ENCODE measurements at regions not wholly inside any gene's neighbourhood (a gene's known extent, or its start where the extent isn't known, plus 50 kb on each side); places are given as distances from the start of the nearest gene placed in this dataset.

- ChIA-PET CTCF (interaction anchor here (0.6 to 2.1 kb wide), 4 partner anchors 13 to 428 kb away, joined by 3 to 8 read pairs (median 6); no protein-coding TSS in a partner anchor), POLR2A (interaction anchor here in 1 of 2 donors (1.4 kb wide), 1 partner anchor 94 kb away, joined by 3 read pairs; no protein-coding TSS in a partner anchor)
- H3K4me3 Mint-ChIP-seq = no peak overlapping the region
- DNase-seq (no peak), ATAC-seq (replicated peaks in 1 of 4) (no peak)
- H3K4me3 ChIP-seq (ENCODE audit: control insufficient read depth in 1 of 2, extremely low read depth in 1 of 2, low read length in 1 of 2) = no peak overlapping the region
- H3K36me3 ChIP-seq (ENCODE audit: control insufficient read depth in 2 of 2, extremely low read depth in 1 of 2, insufficient read depth in 1 of 2, low read length in 1 of 2) = no peaks in the 10 kb centered on the region
- H3K9me3 ChIP-seq = no peaks in the 10 kb centered on the region
- H3K27me3 Mint-ChIP-seq = no peaks in the 10 kb centered on the region
- H3K9me3 Mint-ChIP-seq = peaks cover 0 to 10% (median 5%) of the 10 kb centered on the region in 3 donors
- peak overlapping the region; percentile 42 to 94 for H3K27ac Mint-ChIP-seq
- H3K36me3 Mint-ChIP-seq = peaks cover 3% of the 10 kb centered on the region
- 100% methylated on average over 2 of the region's 3 CpGs for WGBS (ENCODE audit: insufficient coverage)
- peaks cover 43 to 58% (median 50%) of the 10 kb centered on the region in 3 donors for H3K4me1 Mint-ChIP-seq
- H3K27ac ChIP-seq (ENCODE audit: low read length) = no peak overlapping the region
- no peaks in the 10 kb centered on the region for H3K27me3 ChIP-seq (replicated peaks in 1 of 2; ENCODE audit: control insufficient read depth in 2 of 2, extremely low read depth in 1 of 2, insufficient read depth in 2 of 2, low read length in 1 of 2)
- peaks cover 10 to 22% of the 10 kb centered on the region in 2 experiments for H3K4me1 ChIP-seq (ENCODE audit: control insufficient read depth in 1 of 2, extremely low read depth in 1 of 2, insufficient read depth in 2 of 2, low read length in 2 of 2)
Measured at GRCh38 chr2:136213836-136214235, 95.9 kb upstream of the CXCR4 start.

- no CpG with 5 or more reads among the region's 5 CpGs for WGBS (ENCODE audit: insufficient coverage)
- no peak overlapping the region for H3K4me3 ChIP-seq (ENCODE audit: control insufficient read depth in 1 of 2, extremely low read depth in 1 of 2, low read length in 1 of 2)
- ATAC-seq (replicated peaks in 1 of 4) (peak; percentile 88 to 93 (median 89)), DNase-seq (peak in 32 of 35 experiments; percentile 12 to 71 (median 40))
- Mint-ChIP-seq H3K4me3 (peak overlapping the region in 1 of 3 donors; percentile 59), H3K9me3 (peaks cover 0 to 10% (median 5%) of the 10 kb centered on the region in 3 donors), H3K4me1 (peaks cover 43 to 57% (median 50%) of the 10 kb centered on the region in 3 donors), H3K27me3 (no peaks in the 10 kb centered on the region), H3K36me3 (peaks cover 3% of the 10 kb centered on the region), H3K27ac (peak overlapping the region; percentile 87 to 94)
- peaks cover 10 to 22% of the 10 kb centered on the region in 2 experiments for H3K4me1 ChIP-seq (ENCODE audit: control insufficient read depth in 1 of 2, extremely low read depth in 1 of 2, insufficient read depth in 2 of 2, low read length in 2 of 2)
- ChIA-PET POLR2A (interaction anchor here (0.6 to 1.7 kb wide), 9 partner anchors 9 to 254 kb away, joined by 3 to 9 read pairs (median 4); no protein-coding TSS in a partner anchor), CTCF (interaction anchor here (0.6 to 2.1 kb wide), 6 partner anchors 14 to 427 kb away, joined by 3 to 8 read pairs (median 4); no protein-coding TSS in a partner anchor)
- H3K27me3 ChIP-seq (replicated peaks in 1 of 2; ENCODE audit: control insufficient read depth in 2 of 2, extremely low read depth in 1 of 2, insufficient read depth in 2 of 2, low read length in 1 of 2) = no peaks in the 10 kb centered on the region
- H3K36me3 ChIP-seq (ENCODE audit: control insufficient read depth in 2 of 2, extremely low read depth in 1 of 2, insufficient read depth in 1 of 2, low read length in 1 of 2) = no peaks in the 10 kb centered on the region
- H3K9me3 ChIP-seq = no peaks in the 10 kb centered on the region
- H3K27ac ChIP-seq (ENCODE audit: low read length) = peak overlapping the region; percentile 73
Measured at GRCh38 chr2:136212426-136213378, 94.8 kb upstream of the CXCR4 start.

GRCh38 chr2:136211701-136212100 lies 93.8 kb upstream of the CXCR4 start:
- Mint-ChIP-seq H3K4me1 (peaks cover 47 to 59% (median 52%) of the 10 kb centered on the region in 3 donors), H3K4me3 (peak overlapping the region in 1 of 3 donors; percentile 59), H3K27me3 (no peaks in the 10 kb centered on the region), H3K9me3 (peaks cover 0 to 10% (median 5%) of the 10 kb centered on the region in 3 donors), H3K36me3 (peaks cover 3% of the 10 kb centered on the region), H3K27ac (peak overlapping the region; percentile 87 to 94)
- Histone ChIP-seq H3K9me3 (no peaks in the 10 kb centered on the region), H3K4me3 (ENCODE audit: control insufficient read depth in 1 of 2, extremely low read depth in 1 of 2, low read length in 1 of 2) (no peak overlapping the region), H3K27ac (ENCODE audit: low read length) (peak overlapping the region; percentile 73), H3K27me3 (replicated peaks in 1 of 2; ENCODE audit: control insufficient read depth in 2 of 2, extremely low read depth in 1 of 2, insufficient read depth in 2 of 2, low read length in 1 of 2) (no peaks in the 10 kb centered on the region), H3K4me1 (ENCODE audit: control insufficient read depth in 1 of 2, extremely low read depth in 1 of 2, insufficient read depth in 2 of 2, low read length in 2 of 2) (peaks cover 10 to 28% of the 10 kb centered on the region in 2 experiments), H3K36me3 (ENCODE audit: control insufficient read depth in 2 of 2, extremely low read depth in 1 of 2, insufficient read depth in 1 of 2, low read length in 1 of 2) (no peaks in the 10 kb centered on the region)
- ChIA-PET POLR2A (interaction anchor here in 1 of 2 donors (1.6 to 1.7 kb wide), 2 partner anchors 14 to 70 kb away, joined by 4 to 7 read pairs; no protein-coding TSS in a partner anchor), CTCF (interaction anchor here in 1 of 2 donors (1.4 to 2.1 kb wide), 2 partner anchors 15 to 25 kb away, joined by 3 to 7 read pairs; no protein-coding TSS in a partner anchor)
- DNase-seq = no peak
- no peak for ATAC-seq (replicated peaks in 1 of 4)

GRCh38 chr2:136210822-136211221 lies 92.9 kb upstream of the CXCR4 start:
- no peaks in the 10 kb centered on the region for H3K9me3 ChIP-seq
- peaks cover 10 to 28% of the 10 kb centered on the region in 2 experiments for H3K4me1 ChIP-seq (ENCODE audit: control insufficient read depth in 1 of 2, extremely low read depth in 1 of 2, insufficient read depth in 2 of 2, low read length in 2 of 2)
- ChIA-PET POLR2A (no interaction called here), CTCF (interaction anchor here in 1 of 2 donors (0.7 kb wide), 1 partner anchor 42 kb away, joined by 3 read pairs; no protein-coding TSS in a partner anchor)
- Mint-ChIP-seq H3K36me3 (peaks cover 3% of the 10 kb centered on the region), H3K9me3 (peaks cover 0 to 10% (median 5%) of the 10 kb centered on the region in 3 donors), H3K27me3 (no peaks in the 10 kb centered on the region), H3K4me1 (peaks cover 48 to 56% (median 52%) of the 10 kb centered on the region in 3 donors), H3K4me3 (no peak overlapping the region), H3K27ac (peak overlapping the region; percentile 59 to 78)
- no peaks in the 10 kb centered on the region for H3K36me3 ChIP-seq (ENCODE audit: control insufficient read depth in 2 of 2, extremely low read depth in 1 of 2, insufficient read depth in 1 of 2, low read length in 1 of 2)
- H3K27me3 ChIP-seq (replicated peaks in 1 of 2; ENCODE audit: control insufficient read depth in 2 of 2, extremely low read depth in 1 of 2, insufficient read depth in 2 of 2, low read length in 1 of 2) = no peaks in the 10 kb centered on the region
- DNase-seq (no peak), ATAC-seq (replicated peaks in 1 of 4) (no peak)
- H3K4me3 ChIP-seq (ENCODE audit: control insufficient read depth in 1 of 2, extremely low read depth in 1 of 2, low read length in 1 of 2) = no peak overlapping the region
- H3K27ac ChIP-seq (ENCODE audit: low read length) = no peak overlapping the region

DNA sequence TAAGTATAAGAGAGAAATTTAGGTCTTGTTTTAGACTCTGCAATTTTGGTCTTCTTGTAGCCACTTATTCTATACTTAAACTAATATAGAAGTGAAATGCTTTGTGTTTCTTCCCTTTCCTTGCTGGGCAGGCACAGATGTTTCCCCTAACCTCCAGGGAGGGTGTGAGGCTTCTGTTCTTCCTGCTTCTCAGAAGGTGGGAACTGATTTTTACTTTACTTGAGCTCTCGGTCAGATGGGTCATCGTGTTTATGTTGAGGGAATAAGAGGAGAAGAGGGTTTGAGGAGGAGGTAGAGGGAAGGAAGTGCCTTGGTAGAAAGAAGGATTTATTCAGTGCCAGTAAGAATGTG lies 92.5 kb upstream of the CXCR4 start:
- Histone ChIP-seq H3K4me3 (ENCODE audit: control insufficient read depth in 1 of 2, extremely low read depth in 1 of 2, low read length in 1 of 2) (no peak overlapping the region), H3K4me1 (ENCODE audit: control insufficient read depth in 1 of 2, extremely low read depth in 1 of 2, insufficient read depth in 2 of 2, low read length in 2 of 2) (peaks cover 10 to 28% of the 10 kb centered on the region in 2 experiments), H3K9me3 (no peaks in the 10 kb centered on the region), H3K36me3 (ENCODE audit: control insufficient read depth in 2 of 2, extremely low read depth in 1 of 2, insufficient read depth in 1 of 2, low read length in 1 of 2) (no peaks in the 10 kb centered on the region), H3K27me3 (replicated peaks in 1 of 2; ENCODE audit: control insufficient read depth in 2 of 2, extremely low read depth in 1 of 2, insufficient read depth in 2 of 2, low read length in 1 of 2) (no peaks in the 10 kb centered on the region), H3K27ac (ENCODE audit: low read length) (no peak overlapping the region)
- WGBS (ENCODE audit: insufficient coverage) = 82% methylated on average over 2 of the region's 2 CpGs
- ATAC-seq (replicated peaks in 1 of 4) (no peak), DNase-seq (no peak)
- ChIA-PET POLR2A (no interaction called here), CTCF (interaction anchor here in 1 of 2 donors (0.7 kb wide), 1 partner anchor 42 kb away, joined by 3 read pairs; no protein-coding TSS in a partner anchor)
- Mint-ChIP-seq H3K27ac (peak overlapping the region; percentile 59 to 78), H3K36me3 (peaks cover 3% of the 10 kb centered on the region), H3K9me3 (peaks cover 0 to 10% (median 5%) of the 10 kb centered on the region in 3 donors), H3K27me3 (no peaks in the 10 kb centered on the region), H3K4me1 (peaks cover 48 to 59% (median 52%) of the 10 kb centered on the region in 3 donors), H3K4me3 (no peak overlapping the region)

Measured in T-cell (primary cell).